ENCODE measurements at regions not wholly inside any gene's neighbourhood (a gene's known extent, or its start where the extent isn't known, plus 50 kb on each side); places are given as distances from the start of the nearest gene placed in this dataset.

- Histone ChIP-seq H3K36me3 (ENCODE audit: insufficient read depth, low read length) (no peaks in the 10 kb centered on the region), H4K20me1 (ENCODE audit: insufficient read depth, low read length) (no peaks in the 10 kb centered on the region), H3K4me3 (ENCODE audit: insufficient read depth, low read length) (no peak overlapping the region), H2AFZ (ENCODE audit: low read length) (no peak overlapping the region), H3K27ac (ENCODE audit: low read depth, low read length) (no peak overlapping the region), H3K27me3 (ENCODE audit: insufficient read depth, low read length) (no peaks in the 10 kb centered on the region), H3K79me2 (ENCODE audit: insufficient read depth, low read length) (no peaks in the 10 kb centered on the region), H3K9me3 (ENCODE audit: low read depth, low read length) (no peaks in the 10 kb centered on the region), H3K4me1 (ENCODE audit: insufficient read depth, low read length) (peaks cover 21% of the 10 kb centered on the region), H3K4me2 (ENCODE audit: insufficient read depth, low read length) (no peak overlapping the region)
- no peak for TF ChIP-seq CTCF (IDR thresholded peaks at IDR 0.05; ENCODE audit: extremely low read depth, low read depth, low read length)
- DNase-seq (ENCODE audit: insufficient read length, low spot score, missing footprints) = peak; percentile 70
These were observed 190.9 kb downstream of the GIPC2 start for GRCh38 chr1:78236716-78237115.

GRCh38 chr1:78237364-78237916 is 191.7 kb downstream of the GIPC2 start:
- TF ChIP-seq CTCF (IDR thresholded peaks at IDR 0.05; ENCODE audit: extremely low read depth, low read depth, low read length) = no peak
- H4K20me1 ChIP-seq (ENCODE audit: insufficient read depth, low read length) = no peaks in the 10 kb centered on the region
- H3K9me3 ChIP-seq (ENCODE audit: low read depth, low read length) = no peaks in the 10 kb centered on the region
- no peak overlapping the region for H3K27ac ChIP-seq (ENCODE audit: low read depth, low read length)
- H3K4me3 ChIP-seq (ENCODE audit: insufficient read depth, low read length) = no peak overlapping the region
- no peaks in the 10 kb centered on the region for H3K36me3 ChIP-seq (ENCODE audit: insufficient read depth, low read length)
- DNase-seq (ENCODE audit: insufficient read length, low spot score, missing footprints) = no peak
- H3K4me1 ChIP-seq (ENCODE audit: insufficient read depth, low read length) = peaks cover 21% of the 10 kb centered on the region
- no peaks in the 10 kb centered on the region for H3K27me3 ChIP-seq (ENCODE audit: insufficient read depth, low read length)
- H2AFZ ChIP-seq (ENCODE audit: low read length) = no peak overlapping the region
- no peaks in the 10 kb centered on the region for H3K79me2 ChIP-seq (ENCODE audit: insufficient read depth, low read length)
- H3K4me2 ChIP-seq (ENCODE audit: insufficient read depth, low read length) = no peak overlapping the region

- Histone ChIP-seq H3K4me1 (ENCODE audit: insufficient read depth, low read length) (peaks cover 21% of the 10 kb centered on the region), H3K27me3 (ENCODE audit: insufficient read depth, low read length) (no peaks in the 10 kb centered on the region), H3K9me3 (ENCODE audit: low read depth, low read length) (no peaks in the 10 kb centered on the region), H3K4me3 (ENCODE audit: insufficient read depth, low read length) (no peak overlapping the region), H3K36me3 (ENCODE audit: insufficient read depth, low read length) (no peaks in the 10 kb centered on the region), H3K4me2 (ENCODE audit: insufficient read depth, low read length) (no peak overlapping the region), H3K79me2 (ENCODE audit: insufficient read depth, low read length) (no peaks in the 10 kb centered on the region), H3K27ac (ENCODE audit: low read depth, low read length) (no peak overlapping the region), H4K20me1 (ENCODE audit: insufficient read depth, low read length) (no peaks in the 10 kb centered on the region), H2AFZ (ENCODE audit: low read length) (no peak overlapping the region)
- no peak for DNase-seq (ENCODE audit: insufficient read length, low spot score, missing footprints)
- TF ChIP-seq CTCF (IDR thresholded peaks at IDR 0.05; ENCODE audit: extremely low read depth, low read depth, low read length) = no peak
These were observed 194.4 kb downstream of the GIPC2 start for GRCh38 chr1:78240191-78240590.

GRCh38 chr1:78240755-78241154 is 195.0 kb downstream of the GIPC2 start:
- no peak for TF ChIP-seq CTCF (IDR thresholded peaks at IDR 0.05; ENCODE audit: extremely low read depth, low read depth, low read length)
- H3K4me1 ChIP-seq (ENCODE audit: insufficient read depth, low read length) = peaks cover 21% of the 10 kb centered on the region
- no peaks in the 10 kb centered on the region for H3K9me3 ChIP-seq (ENCODE audit: low read depth, low read length)
- no peak overlapping the region for H2AFZ ChIP-seq (ENCODE audit: low read length)
- H3K79me2 ChIP-seq (ENCODE audit: insufficient read depth, low read length) = no peaks in the 10 kb centered on the region
- H3K27me3 ChIP-seq (ENCODE audit: insufficient read depth, low read length) = no peaks in the 10 kb centered on the region
- H3K4me3 ChIP-seq (ENCODE audit: insufficient read depth, low read length) = no peak overlapping the region
- H3K36me3 ChIP-seq (ENCODE audit: insufficient read depth, low read length) = no peaks in the 10 kb centered on the region
- H3K27ac ChIP-seq (ENCODE audit: low read depth, low read length) = no peak overlapping the region
- peak; percentile 6 for DNase-seq (ENCODE audit: insufficient read length, low spot score, missing footprints)
- H4K20me1 ChIP-seq (ENCODE audit: insufficient read depth, low read length) = no peaks in the 10 kb centered on the region
- H3K4me2 ChIP-seq (ENCODE audit: insufficient read depth, low read length) = peak overlapping the region; percentile 5

All from osteoblast (primary cell).